SH-SY5Y (cell line): ENCODE measurements at regions not wholly inside any gene's neighbourhood (a gene's known extent, or its start where the extent isn't known, plus 50 kb on each side); places are given as distances from the start of the nearest gene placed in this dataset.

Experiments used
- GATA2 ChIP-seq: IDR thresholded peaks from 2 replicates; pipeline ENCODE4 v1.6.1; 2011; ENCODE audit warnings: mild to moderate bottlenecking, low read depth, low read length
- GATA3 ChIP-seq: IDR thresholded peaks from 2 replicates; pipeline ENCODE4 v1.6.1; 2011; ENCODE audit warnings: low read depth, mild to moderate bottlenecking, low read length, moderate library complexity

GRCh38 chr3:158026236-158026635, 80.0 kb downstream of the SHOX2 start:
- TF ChIP-seq GATA3 (no peak), GATA2 (no peak)

- TF ChIP-seq GATA3 (no peak), GATA2 (no peak)
Observed at GRCh38 chr3:158018462-158018861, 87.8 kb downstream of the SHOX2 start.

- TF ChIP-seq GATA3, result no peak
- TF ChIP-seq GATA2, result no peak
Observed at GRCh38 chr3:158012901-158013300, 93.3 kb downstream of the SHOX2 start.

GRCh38 chr3:158005391-158006100, 100.7 kb downstream of the SHOX2 start:
- no peak for TF ChIP-seq GATA3
- 0 out of 2 replicates have a peak, but pooled peaks have one; percentile 29 for TF ChIP-seq GATA2

GRCh38 chr3:157999246-157999645, 107.0 kb downstream of the SHOX2 start:
- TF ChIP-seq GATA2 (no peak), GATA3 (no peak)

GRCh38 chr3:157982359-157982758, 123.9 kb downstream of the SHOX2 start:
- TF ChIP-seq GATA2 (no peak), GATA3 (no peak)

- TF ChIP-seq GATA3, result no peak
- no peak for TF ChIP-seq GATA2
Observed at GRCh38 chr3:157981819-157982218, 124.4 kb downstream of the SHOX2 start.

GRCh38 chr3:157979022-157979421, 127.2 kb downstream of the SHOX2 start:
- TF ChIP-seq GATA3 (no peak), GATA2 (no peak)

- TF ChIP-seq GATA2 (no peak), GATA3 (no peak)
Observed at GRCh38 chr3:157961665-157962064, 144.6 kb downstream of the SHOX2 start.

GRCh38 chr3:157958457-157958856, 147.8 kb downstream of the SHOX2 start:
- TF ChIP-seq GATA3, result no peak
- peak; percentile 43 for TF ChIP-seq GATA2

GRCh38 chr3:157956850-157957249, 149.4 kb downstream of the SHOX2 start:
- TF ChIP-seq GATA2 (no peak), GATA3 (no peak)

- TF ChIP-seq GATA3 (no peak), GATA2 (no peak)
Observed at GRCh38 chr3:157956176-157956575, 150.0 kb downstream of the SHOX2 start.

GRCh38 chr3:157953565-157953964, 152.7 kb downstream of the SHOX2 start:
- TF ChIP-seq GATA3 (no peak), GATA2 (no peak)

GRCh38 chr3:157948605-157949383, 157.4 kb downstream of the SHOX2 start:
- TF ChIP-seq GATA2 (no peak), GATA3 (no peak)

GRCh38 chr3:157939166-157939565, 167.1 kb downstream of the SHOX2 start:
- TF ChIP-seq GATA2 (no peak), GATA3 (no peak)
